ENCODE measurements at regions not wholly inside any gene's neighbourhood (a gene's known extent, or its start where the extent isn't known, plus 50 kb on each side); places are given as distances from the start of the nearest gene placed in this dataset.
A peak's percentile ranks its signal among the peaks of the same experiment; 100 is the strongest.

GRCh38 chr11:93248602-93249001 lies 50.8 kb upstream of the SLC36A4 start:
- peak; percentile 34 for TF ChIP-seq CTCF (IDR thresholded peaks at IDR 0.05; ENCODE audit: insufficient read depth, low read depth, low read length, missing control alignments)
- no peak overlapping the region for H3K4me3 ChIP-seq (ENCODE audit: low read length)
- peak; percentile 10 for DNase-seq (ENCODE audit: low read depth)

- DNase-seq (ENCODE audit: low read depth): no peak
- no peak overlapping the region for H3K4me3 ChIP-seq (ENCODE audit: low read length)
- TF ChIP-seq CTCF (IDR thresholded peaks at IDR 0.05; ENCODE audit: insufficient read depth, low read depth, low read length, missing control alignments): no peak
Observed at GRCh38 chr11:93249459-93250220, 51.8 kb upstream of the SLC36A4 start.

- no peak overlapping the region for H3K4me3 ChIP-seq (ENCODE audit: low read length)
- no peak for TF ChIP-seq CTCF (IDR thresholded peaks at IDR 0.05; ENCODE audit: insufficient read depth, low read depth, low read length, missing control alignments)
- DNase-seq (ENCODE audit: low read depth): no peak
Observed at GRCh38 chr11:93250326-93250725, 52.5 kb upstream of the SLC36A4 start.

GRCh38 chr11:93251922-93252321 lies 54.1 kb upstream of the SLC36A4 start:
- H3K4me3 ChIP-seq (ENCODE audit: low read length): no peak overlapping the region
- DNase-seq (ENCODE audit: low read depth): no peak
- TF ChIP-seq CTCF (IDR thresholded peaks at IDR 0.05; ENCODE audit: insufficient read depth, low read depth, low read length, missing control alignments): no peak

GRCh38 chr11:93253111-93253510 lies 55.3 kb upstream of the SLC36A4 start:
- no peak overlapping the region for H3K4me3 ChIP-seq (ENCODE audit: low read length)
- DNase-seq (ENCODE audit: low read depth): no peak
- TF ChIP-seq CTCF (IDR thresholded peaks at IDR 0.05; ENCODE audit: insufficient read depth, low read depth, low read length, missing control alignments): no peak

GRCh38 chr11:93256623-93257022 lies 58.8 kb upstream of the SLC36A4 start:
- no peak for TF ChIP-seq CTCF (IDR thresholded peaks at IDR 0.05; ENCODE audit: insufficient read depth, low read depth, low read length, missing control alignments)
- no peak for DNase-seq (ENCODE audit: low read depth)
- no peak overlapping the region for H3K4me3 ChIP-seq (ENCODE audit: low read length)

- TF ChIP-seq CTCF (IDR thresholded peaks at IDR 0.05; ENCODE audit: insufficient read depth, low read depth, low read length, missing control alignments): no peak
- no peak for DNase-seq (ENCODE audit: low read depth)
- H3K4me3 ChIP-seq (ENCODE audit: low read length): no peak overlapping the region
Observed at GRCh38 chr11:93267383-93267782, 63.2 kb upstream of the DEUP1 start.
